ENCODE measurements at regions not wholly inside any gene's neighbourhood (a gene's known extent, or its start where the extent isn't known, plus 50 kb on each side); places are given as distances from the start of the nearest gene placed in this dataset.
A peak's percentile ranks its signal among the peaks of the same experiment; 100 is the strongest.

DNA sequence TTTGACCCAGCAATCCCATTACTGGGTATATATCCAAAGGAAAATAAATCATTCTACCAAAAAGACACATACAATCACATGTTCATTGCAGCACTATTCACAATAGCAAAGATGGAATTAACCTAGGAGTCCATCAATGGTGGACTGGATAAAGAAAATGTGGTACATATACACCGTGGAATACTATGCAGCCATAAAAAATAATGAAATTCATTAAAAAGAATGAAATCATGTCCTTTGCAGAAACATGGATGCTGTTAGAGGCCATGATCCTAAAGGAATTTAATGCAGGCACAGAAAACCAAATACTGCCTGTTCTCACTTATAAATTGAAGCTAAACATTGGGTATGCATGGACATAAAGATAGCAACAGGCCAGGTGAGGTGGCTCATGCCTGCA is 61.9 kb upstream of the BMP6 start:
- DNase-seq: no peak

DNA sequence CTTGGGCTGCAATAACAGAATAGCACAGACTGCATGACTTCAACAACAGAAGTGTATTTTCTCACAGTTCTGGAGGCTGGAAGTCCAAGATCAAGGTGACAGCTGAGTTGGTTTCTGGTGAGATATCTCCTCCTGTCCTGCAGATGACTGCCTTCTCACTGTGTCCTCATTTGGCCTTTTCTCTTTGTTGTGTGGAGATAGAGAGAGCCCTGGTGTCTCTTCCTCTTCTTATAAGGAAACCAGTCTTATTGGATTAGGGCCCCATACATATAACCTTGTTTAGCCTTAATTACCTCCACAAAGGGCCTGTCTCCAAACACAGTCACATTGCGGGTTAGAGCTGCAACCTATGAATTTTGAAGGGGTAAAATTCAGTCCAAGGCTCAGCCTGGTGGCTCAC is 57.0 kb upstream of the BMP6 start:
- DNase-seq: peak; percentile 55

GRCh38 chr6:7669742-7670141 is 56.2 kb upstream of the BMP6 start:
- peak; percentile 27 for DNase-seq

DNA sequence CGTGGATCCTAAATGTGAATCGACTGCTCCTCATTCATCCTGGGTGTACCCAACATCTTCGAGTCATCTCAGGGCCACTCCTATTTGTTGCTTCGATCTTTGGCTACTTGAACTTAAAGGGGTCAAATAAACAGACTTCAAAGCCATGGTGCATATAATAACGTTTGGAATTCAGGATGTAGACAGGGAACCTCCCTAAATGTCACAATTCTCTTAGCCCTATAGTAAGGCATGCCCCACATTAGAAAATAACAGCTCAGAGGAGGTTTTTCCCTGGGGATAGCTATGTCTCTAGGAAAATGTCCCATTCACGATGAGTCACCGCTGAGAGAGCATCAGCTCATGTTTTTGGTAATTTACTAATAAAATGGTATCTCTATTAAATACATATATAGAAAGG is 54.8 kb upstream of the BMP6 start:
- DNase-seq: no peak

- DNase-seq: no peak
Measured at GRCh38 chr6:7671581-7671980, 54.3 kb upstream of the BMP6 start.

- no peak for DNase-seq
Measured at GRCh38 chr6:7672066-7673062, 53.5 kb upstream of the BMP6 start.

DNA sequence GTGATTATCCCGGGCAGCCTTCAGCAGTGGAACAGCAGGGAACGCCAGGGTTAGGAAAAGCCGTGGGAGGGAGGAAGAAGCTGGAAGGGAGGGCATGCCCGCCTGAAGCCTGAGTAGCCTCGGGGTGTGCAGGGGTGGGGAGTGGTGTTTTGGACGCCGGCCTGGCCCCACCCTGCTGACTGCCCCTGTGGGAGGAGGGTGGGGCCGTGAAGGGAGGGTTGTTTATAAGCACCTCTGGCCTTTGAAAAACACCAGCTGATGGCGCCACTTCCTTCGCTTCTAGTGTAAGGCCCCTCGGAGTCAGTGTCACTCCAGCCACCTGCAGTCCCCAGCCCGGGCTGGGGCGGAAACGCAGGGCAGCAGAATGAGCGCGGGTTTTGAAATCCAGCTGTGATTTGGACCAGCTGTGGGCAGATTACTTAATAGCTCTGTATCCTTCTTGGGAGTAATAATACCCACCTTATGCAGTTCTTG is 52.8 kb upstream of the BMP6 start:
- peak; percentile 70 for DNase-seq

DNA sequence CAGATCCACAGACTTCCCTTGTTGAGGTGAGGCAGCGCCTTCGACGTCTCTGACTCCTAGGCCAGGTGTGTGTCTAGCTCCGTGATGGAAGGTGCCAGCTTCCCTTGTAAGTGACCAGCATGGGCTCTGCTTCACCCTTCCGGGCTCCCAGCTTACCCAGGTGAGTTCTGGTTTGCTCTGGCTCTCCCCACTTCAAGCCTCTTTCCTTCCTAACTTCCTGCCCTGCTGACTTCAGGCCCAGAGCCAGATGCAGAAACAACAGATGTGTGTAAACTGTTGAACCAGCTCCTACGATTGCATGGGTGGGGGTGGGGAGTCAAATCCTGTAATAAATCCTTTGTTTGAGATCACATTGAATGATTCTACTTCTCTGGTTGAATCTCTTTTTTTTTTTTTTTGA is 51.6 kb upstream of the BMP6 start:
- no peak for DNase-seq

DNA sequence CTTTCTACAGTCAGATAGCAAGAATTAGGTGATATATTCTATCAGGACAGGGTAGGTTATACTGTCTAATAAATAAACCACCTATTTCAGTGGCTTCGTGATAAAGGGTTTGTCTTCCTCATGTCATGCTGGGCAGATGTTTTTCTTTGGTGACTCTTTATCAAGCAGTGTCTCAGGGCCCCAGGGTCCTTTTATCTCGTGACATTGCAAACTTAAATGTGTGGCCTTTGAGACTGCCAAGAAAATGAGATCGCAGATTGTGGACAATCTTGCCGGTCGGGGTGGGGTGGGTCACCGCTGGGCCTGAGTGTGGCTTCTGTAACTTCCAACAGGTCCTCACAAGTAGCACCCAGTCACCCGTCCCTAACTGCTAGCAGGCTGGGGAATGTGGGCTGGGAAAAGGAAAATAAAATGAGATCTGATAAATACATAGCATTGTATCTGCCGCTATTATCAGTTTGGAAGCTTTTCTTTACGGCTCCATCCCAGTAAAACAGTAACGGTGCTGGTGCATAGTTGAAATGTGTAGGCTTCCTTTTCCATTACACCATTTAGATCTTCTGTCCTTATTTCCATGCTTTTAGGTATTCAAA is 50.5 kb upstream of the BMP6 start:
- peak; percentile 83 for DNase-seq
